ENCODE measurements at regions not wholly inside any gene's neighbourhood (a gene's known extent, or its start where the extent isn't known, plus 50 kb on each side); places are given as distances from the start of the nearest gene placed in this dataset.
"Not testable (repeated sequence)": the region's sequence is repeated elsewhere in the genome, so short reads cannot be mapped to it uniquely, and the experiment has no call there.

- in situ Hi-C loops (cut with MboI; ENCODE audit: low sequenced_read_pairs, unreplicated experiment): no loop called here
- DNase-seq (ENCODE audit: low spot score): no peak
- TF ChIP-seq CTCF (IDR thresholded peaks at IDR 0.05; ENCODE audit: borderline replicate concordance, control extremely low read depth, extremely low read depth, insufficient read depth, missing control alignments): no peak
Observed at GRCh38 chr10:65416094-65416493, 1509.7 kb upstream of the LRRTM3 start.

GRCh38 chr10:65419629-65420028 is 1506.2 kb upstream of the LRRTM3 start:
- in situ Hi-C loops (cut with MboI; ENCODE audit: low sequenced_read_pairs, unreplicated experiment): no loop called here
- no peak for DNase-seq (ENCODE audit: low spot score)

GRCh38 chr10:65423043-65423442 is 1502.8 kb upstream of the LRRTM3 start:
- in situ Hi-C loops (cut with MboI; ENCODE audit: low sequenced_read_pairs, unreplicated experiment): no loop called here
- no peak for TF ChIP-seq CTCF (IDR thresholded peaks at IDR 0.05; ENCODE audit: borderline replicate concordance, control extremely low read depth, extremely low read depth, insufficient read depth, missing control alignments)
- DNase-seq (ENCODE audit: low spot score): no peak

More at GRCh38 chr10:65419629-65420028, 1506.2 kb upstream of the LRRTM3 start:
- no peak for TF ChIP-seq CTCF (IDR thresholded peaks at IDR 0.05; ENCODE audit: borderline replicate concordance, control extremely low read depth, extremely low read depth, insufficient read depth, missing control alignments)

- DNase-seq (ENCODE audit: low spot score); in situ Hi-C loops (cut with MboI; ENCODE audit: low sequenced_read_pairs, unreplicated experiment): not testable (repeated sequence)
Observed at GRCh38 chr10:65429381-65429780, 1496.5 kb upstream of the LRRTM3 start.

GRCh38 chr10:65430979-65431378 is 1494.9 kb upstream of the LRRTM3 start:
- DNase-seq (ENCODE audit: low spot score): no peak
- TF ChIP-seq CTCF (IDR thresholded peaks at IDR 0.05; ENCODE audit: borderline replicate concordance, control extremely low read depth, extremely low read depth, insufficient read depth, missing control alignments): no peak
- in situ Hi-C loops (cut with MboI; ENCODE audit: low sequenced_read_pairs, unreplicated experiment): no loop called here

GRCh38 chr10:65470986-65471385 is 1454.8 kb upstream of the LRRTM3 start:
- in situ Hi-C loops (cut with MboI; ENCODE audit: low sequenced_read_pairs, unreplicated experiment): no loop called here
- no peak for DNase-seq (ENCODE audit: low spot score)
- TF ChIP-seq CTCF (IDR thresholded peaks at IDR 0.05; ENCODE audit: borderline replicate concordance, control extremely low read depth, extremely low read depth, insufficient read depth, missing control alignments): no peak

GRCh38 chr10:65482848-65483247 is 1443.0 kb upstream of the LRRTM3 start:
- no peak for DNase-seq (ENCODE audit: low spot score)
- TF ChIP-seq CTCF (IDR thresholded peaks at IDR 0.05; ENCODE audit: borderline replicate concordance, control extremely low read depth, extremely low read depth, insufficient read depth, missing control alignments): no peak
- in situ Hi-C loops (cut with MboI; ENCODE audit: low sequenced_read_pairs, unreplicated experiment): no loop called here

All from GM13976 (cell line).